MM.1S (cell line): ENCODE measurements at regions not wholly inside any gene's neighbourhood (a gene's known extent, or its start where the extent isn't known, plus 50 kb on each side); places are given as distances from the start of the nearest gene placed in this dataset.

Experiments used
- CTCF ChIP-seq: fragments of 300-600 bp; sonication (generic); IDR thresholded peaks from 2 replicates; pipeline ENCODE4 v1.5.1; 2016; ENCODE audit warnings: antibody characterized with exemption, low read length, mixed read lengths
- EZH2 ChIP-seq: fragments of 300-600 bp; sonication (generic); optimal IDR thresholded peaks from 2 replicates; pipeline ENCODE3; 2017; ENCODE audit warnings: low read depth, mild to moderate bottlenecking, antibody characterized with exemption, low read length, mixed read lengths

DNA sequence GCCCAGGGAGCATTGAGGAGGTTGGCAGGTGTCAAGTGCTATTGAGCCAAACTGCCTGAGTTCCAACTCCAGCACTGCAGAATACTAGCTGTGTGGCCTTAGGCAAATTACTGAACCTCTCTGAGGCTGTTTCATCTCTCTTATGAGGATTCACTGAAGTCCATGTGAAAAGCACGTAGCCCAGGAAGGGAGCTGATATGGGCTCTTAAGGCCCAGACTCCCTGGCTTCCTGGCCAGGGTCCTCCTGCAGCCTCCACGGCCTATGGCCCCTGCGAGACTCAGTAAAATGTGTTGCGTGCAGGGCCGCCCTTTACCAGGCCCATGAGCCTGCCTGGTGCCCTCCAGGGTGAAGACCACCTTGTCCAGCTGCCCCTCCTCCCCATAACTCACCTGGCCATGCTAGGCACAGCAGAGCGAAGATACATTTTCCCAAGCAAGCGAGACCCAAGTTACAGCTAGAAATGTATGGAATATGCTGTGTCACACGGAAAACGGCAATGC lies 133.7 kb upstream of the TNRC6C start:
- no peak for TF ChIP-seq CTCF
- TF ChIP-seq EZH2, result no peak
